Heart right ventricle (tissue), 16 donors: ENCODE measurements at regions not wholly inside any gene's neighbourhood (a gene's known extent, or its start where the extent isn't known, plus 50 kb on each side); places are given as distances from the start of the nearest gene placed in this dataset.

ENCODE experiments used
- ATAC-seq, 8 donors: fragments of 200-7000 bp; cut with Tn5 transposase; one replicate each; pipeline ENCODE4 v1.9.1; 2020; ENCODE audit warnings: mild to moderate bottlenecking in 8 of 8, moderate library complexity in 8 of 8, moderate number of reproducible peaks in 1 of 8
- DNase-seq, 2 donors: peaks; one replicate each; pipeline ENCODE4 v3.0.0-alpha.2; 2020
- H3K27ac ChIP-seq, 10 donors: fragments of 200-600 bp; sonication (generic) in 2 of 10; one replicate each; pipeline versions ENCODE4 v1.5.0 to v1.8.0; 2020 to 2022; ENCODE audit warnings: mild to moderate bottlenecking in 3 of 10
- H3K27me3 ChIP-seq, 7 donors: fragments of 200-600 bp; one replicate each; pipeline ENCODE4 v1.8.0; 2021 to 2022; ENCODE audit warnings: mild to moderate bottlenecking in 2 of 7
- H3K36me3 ChIP-seq, 9 donors: fragments of 200-600 bp; sonication (generic) in 1 of 9; one replicate each; pipeline versions ENCODE4 v1.5.0 to v1.8.0; 2020 to 2022; ENCODE audit warnings: mild to moderate bottlenecking in 2 of 9
- H3K4me1 ChIP-seq, 9 donors: fragments of 200-600 bp; sonication (generic) in 1 of 9; one replicate each; pipeline versions ENCODE4 v1.5.0 to v1.8.0; 2020 to 2022; ENCODE audit warnings: mild to moderate bottlenecking in 4 of 9
- H3K4me3 ChIP-seq, 10 donors: fragments of 200-600 bp; sonication (generic) in 2 of 10; one replicate each; pipeline versions ENCODE4 v1.5.0 to v1.8.0; 2020 to 2022; ENCODE audit warnings: mild to moderate bottlenecking in 7 of 10, moderate library complexity in 2 of 10
- H3K9me3 ChIP-seq, 11 donors: fragments of 200-600 bp in 10 of 11; sonication (generic) in 2 of 11; one replicate each; pipeline versions ENCODE4 v1.5.0 to v1.8.0; 2013 to 2022; ENCODE audit warnings: mild to moderate bottlenecking in 2 of 11, control low read depth in 1 of 11, moderate library complexity in 1 of 11
- WGBS, 2 donors: extraction: QIAGEN DNeasy Blood & Tissue Kit; methylation state at CpG; one replicate each; pipeline ENCODE4 v1.1.7; 2013; ENCODE audit warnings: inconsistent platforms in 1 of 2; 5-methylcytosine and 5-hydroxymethylcytosine counted together
- intact Hi-C, 10 donors: fragments of 100-400 bp; cut with DNase I; formaldehyde crosslinking; loops; one replicate each; pipeline versions ENCODE4 v1.11.1 to v1.14.2; 2022
- TF ChIP-seq, protein P1 (sequence below), 9 donors: fragments of 200-600 bp; sonication (generic) in 2 of 9; IDR thresholded peaks; one replicate each; pipeline versions ENCODE4 v1.5.0 to v1.8.0; 2021 to 2022; ENCODE audit warnings: antibody characterized with exemption in 9 of 9, mild to moderate bottlenecking in 5 of 9, moderate library complexity in 1 of 9
- donor health status: Arrhythmogenic right ventricular cardiomyopathy.
- donor health status: ischemic (EF 13 %, LVEDD 7.1; RV severe dilation, severe dysfunction).
- donor health status: healthy with polysubstance abuse.
- donor health status: DM: no; HTN: yes; CAD: no.
- donor health status: DM: no; HTN: no; CAD: no.
- donor health status: ischemic (EF 25% LVEDD 6.9; RV normal size, moderate dysfunction).
- donor health status: ischemic (EF 25% LVEDD 5.7; RV mildly dilated, moderate dysfunction).
- donor health status: healthy.
- donor health status: DM: yes; HTN: yes; CAD: no.
- donor health status: Ischemic cardiomyopathy.
- donor health status: ischemic (EF 35%, LVEDD 5.7; RV mildly dilated, moderate dysfunction).
- donor health status: nonischemic (EF 11% LVEDD 7.7; RV severe dilation, severe dysfunction).
- donor health status: DM: yes; HTN: yes; CAD: no.
- donor health status: PGD.
- donor health status: ischemic (EF 29% LVEDD 5.4; RV normal size, mild dysfunction).
- donor health status: nonischemic (EF 23%, LVEDD 6.1; RV moderate dilation, normal function).

DNA sequence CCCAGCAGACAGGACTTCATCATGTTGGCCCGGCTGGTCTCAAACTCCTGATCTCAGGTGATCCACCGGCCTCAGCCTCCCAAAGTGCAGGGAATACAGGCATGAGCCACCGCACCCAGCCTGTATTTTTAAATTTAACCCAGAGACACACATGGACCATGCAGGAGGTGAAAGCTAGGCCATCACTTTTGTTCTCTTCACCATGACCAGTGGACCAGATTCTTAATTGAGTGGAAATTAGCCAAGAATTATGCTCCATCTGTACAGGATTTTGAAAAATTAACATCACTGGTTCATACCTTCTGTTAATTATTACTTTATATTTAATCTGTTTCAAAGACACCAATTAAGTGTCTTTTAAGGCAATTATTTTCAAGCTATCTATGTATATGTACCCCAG lies 493.6 kb upstream of the NOX3 start:
- no peak for DNase-seq
- no peaks in the 10 kb centered on the region for H3K4me1 ChIP-seq
- H3K4me3 ChIP-seq = no peak overlapping the region
- no peak overlapping the region for H3K27ac ChIP-seq
- intact Hi-C loops = no loop called here
- no peaks in the 10 kb centered on the region for H3K36me3 ChIP-seq
- no peaks in the 10 kb centered on the region for H3K27me3 ChIP-seq
- TF ChIP-seq, protein P1, sequence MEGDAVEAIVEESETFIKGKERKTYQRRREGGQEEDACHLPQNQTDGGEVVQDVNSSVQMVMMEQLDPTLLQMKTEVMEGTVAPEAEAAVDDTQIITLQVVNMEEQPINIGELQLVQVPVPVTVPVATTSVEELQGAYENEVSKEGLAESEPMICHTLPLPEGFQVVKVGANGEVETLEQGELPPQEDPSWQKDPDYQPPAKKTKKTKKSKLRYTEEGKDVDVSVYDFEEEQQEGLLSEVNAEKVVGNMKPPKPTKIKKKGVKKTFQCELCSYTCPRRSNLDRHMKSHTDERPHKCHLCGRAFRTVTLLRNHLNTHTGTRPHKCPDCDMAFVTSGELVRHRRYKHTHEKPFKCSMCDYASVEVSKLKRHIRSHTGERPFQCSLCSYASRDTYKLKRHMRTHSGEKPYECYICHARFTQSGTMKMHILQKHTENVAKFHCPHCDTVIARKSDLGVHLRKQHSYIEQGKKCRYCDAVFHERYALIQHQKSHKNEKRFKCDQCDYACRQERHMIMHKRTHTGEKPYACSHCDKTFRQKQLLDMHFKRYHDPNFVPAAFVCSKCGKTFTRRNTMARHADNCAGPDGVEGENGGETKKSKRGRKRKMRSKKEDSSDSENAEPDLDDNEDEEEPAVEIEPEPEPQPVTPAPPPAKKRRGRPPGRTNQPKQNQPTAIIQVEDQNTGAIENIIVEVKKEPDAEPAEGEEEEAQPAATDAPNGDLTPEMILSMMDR (IDR thresholded peaks at IDR 0.05) = no peak
- H3K9me3 ChIP-seq = peaks cover 0 to 24% (median 6%) of the 10 kb centered on the region in 11 donors
- WGBS, 2 donors = 96 to 97% methylated on average over 3 of the region's 3 CpGs
- no peak for ATAC-seq

DNA sequence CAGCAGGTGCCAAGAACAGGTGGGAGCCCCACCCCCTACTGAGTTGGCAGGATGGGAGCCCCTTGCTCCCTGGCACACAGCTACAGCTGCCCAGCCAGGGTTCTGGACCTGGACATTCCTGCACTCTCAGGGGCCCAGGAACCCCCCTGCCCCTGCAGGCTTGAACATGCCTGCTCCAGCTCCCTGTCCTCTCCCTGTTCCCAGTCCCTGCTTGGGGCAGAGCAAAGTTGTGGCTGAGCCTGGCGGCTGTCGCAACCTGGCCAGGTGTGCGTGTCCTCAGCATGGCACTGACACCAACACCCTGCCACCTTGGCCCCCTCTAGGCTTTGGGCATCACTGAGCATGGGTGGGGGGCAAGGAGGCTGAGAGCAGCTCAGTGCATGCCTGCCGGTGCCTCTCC lies 491.2 kb upstream of the NOX3 start:
- WGBS, 2 donors = 97 to 99% methylated on average over 4 of the region's 4 CpGs
- H3K36me3 ChIP-seq = no peaks in the 10 kb centered on the region
- H3K27me3 ChIP-seq = no peaks in the 10 kb centered on the region
- intact Hi-C loops = no loop called here
- H3K9me3 ChIP-seq = peaks cover 0 to 24% (median 6%) of the 10 kb centered on the region in 11 donors
- no peak overlapping the region for H3K4me3 ChIP-seq
- no peak for DNase-seq
- ATAC-seq = no peak
- H3K4me1 ChIP-seq = no peaks in the 10 kb centered on the region
- H3K27ac ChIP-seq = no peak overlapping the region
- TF ChIP-seq, protein P1 (IDR thresholded peaks at IDR 0.05) = no peak

DNA sequence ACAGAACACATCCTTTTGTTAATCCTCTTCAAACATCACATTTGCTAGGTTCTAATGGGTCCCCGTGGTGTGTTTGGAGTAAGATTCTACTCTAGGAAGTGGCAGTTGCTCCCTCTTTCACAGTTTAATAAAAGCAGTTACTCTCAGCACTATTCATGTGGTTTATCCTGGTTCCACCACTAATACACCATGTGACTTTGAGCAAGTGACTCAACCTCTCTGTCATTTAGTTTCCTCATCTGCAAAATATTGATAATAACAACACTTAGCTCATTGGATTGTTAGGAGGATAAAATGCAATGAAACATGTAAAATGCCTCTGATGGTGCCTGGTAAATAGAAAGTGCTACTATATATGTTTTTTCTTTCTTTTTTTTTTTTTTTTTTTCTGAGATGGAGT lies 488.0 kb upstream of the NOX3 start:
- no peak for ATAC-seq
- Histone ChIP-seq H3K36me3 (no peaks in the 10 kb centered on the region), H3K4me3 (no peak overlapping the region), H3K27ac (no peak overlapping the region), H3K9me3 (peaks cover 0 to 24% (median 6%) of the 10 kb centered on the region in 11 donors), H3K4me1 (no peaks in the 10 kb centered on the region), H3K27me3 (no peaks in the 10 kb centered on the region)
- DNase-seq = no peak
- intact Hi-C loops = no loop called here
- WGBS, 2 donors = 82 to 91% methylated on average over 1 of the region's 1 CpG
- TF ChIP-seq, protein P1 (IDR thresholded peaks at IDR 0.05) = no peak

- TF ChIP-seq, protein P1 (IDR thresholded peaks at IDR 0.05) = no peak
Measured at GRCh38 chr6:155939253-155939652, 483.6 kb upstream of the NOX3 start.

More at GRCh38 chr6:155939253-155939652, 483.6 kb upstream of the NOX3 start:
- intact Hi-C loops = no loop called here
- H3K27ac ChIP-seq = no peak overlapping the region
- H3K9me3 ChIP-seq = no peaks in the 10 kb centered on the region
- ATAC-seq = no peak
- H3K4me3 ChIP-seq = no peak overlapping the region
- no peaks in the 10 kb centered on the region for H3K36me3 ChIP-seq
- DNase-seq = no peak
- H3K27me3 ChIP-seq = no peaks in the 10 kb centered on the region
- H3K4me1 ChIP-seq = no peaks in the 10 kb centered on the region
